B cell (primary cell): ENCODE measurements at regions not wholly inside any gene's neighbourhood (a gene's known extent, or its start where the extent isn't known, plus 50 kb on each side); places are given as distances from the start of the nearest gene placed in this dataset.

Experiments
- ATAC-seq: fragments of 200-7000 bp; cut with Tn5 transposase; one replicate; pipeline ENCODE4 v1.10.0; 2021; ENCODE audit warnings: low read depth, mild to moderate bottlenecking, moderate number of reproducible peaks, moderate library complexity
- CTCF ChIA-PET: fragments of 350-600 bp; sonication (Branson Sonifier 250); formaldehyde crosslinking; loops from one replicate; lab custom pipeline; 2021; ENCODE audit warnings: antibody characterized with exemption, inconsistent platforms; lab: Charles Lee
- POLR2A ChIA-PET: fragments of 350-600 bp; sonication (Branson Sonifier 250); formaldehyde crosslinking; loops from one replicate; lab custom pipeline; 2021; ENCODE audit warnings: antibody characterized with exemption; lab: Charles Lee
- DNase-seq: peaks from one replicate; pipeline ENCODE4 v3.0.0; 2013
- H2AFZ ChIP-seq: 2 replicates; pipeline ENCODE4 v1.6.1; 2012; ENCODE audit warnings: mild to moderate bottlenecking, low read depth, low read length; ENCODE audit not compliant: insufficient read depth, poor library complexity, severe bottlenecking
- H3K27ac ChIP-seq, 2 donors: 1 replicate in 1 of 2; 2 replicates in 1 of 2; pipeline ENCODE4 v1.5.1; 2012 to 2013; ENCODE audit warnings: low read length in 2 of 2, mild to moderate bottlenecking in 2 of 2, moderate library complexity in 1 of 2
- H3K27me3 ChIP-seq, 4 experiments: fragments of 200-600 bp in 1 of 4; sonication (generic) in 1 of 4; replicated peaks in 1 of 4; 1 replicate in 2 of 4; 2 replicates in 2 of 4; pipeline versions ENCODE4 v1.6.1 to v1.7.0; 2013 to 2016; ENCODE audit warnings: low read length in 3 of 4, mild to moderate bottlenecking in 2 of 4, mixed read lengths in 1 of 4, moderate library complexity in 1 of 4; ENCODE audit not compliant: insufficient read depth in 4 of 4, control insufficient read depth in 3 of 4; ENCODE audit errors: control extremely low read depth in 1 of 4
- H3K36me3 ChIP-seq, 2 experiments: replicated peaks in 1 of 2; 1 replicate in 1 of 2; 2 replicates in 1 of 2; pipeline versions ENCODE4 v1.6.1 to v1.7.1; 2013; ENCODE audit warnings: low read length in 1 of 2; ENCODE audit not compliant: insufficient read depth in 2 of 2, control insufficient read depth in 1 of 2; ENCODE audit errors: control extremely low read depth in 1 of 2, extremely low read depth in 1 of 2
- H3K4me1 ChIP-seq, 2 donors: fragments of 200-600 bp in 1 of 2; sonication (generic) in 1 of 2; 1 replicate in 1 of 2; 2 replicates in 1 of 2; pipeline versions ENCODE4 v1.5.1 to v1.6.1; 2013 to 2017; ENCODE audit warnings: low read length in 2 of 2; ENCODE audit not compliant: control insufficient read depth in 2 of 2, insufficient read depth in 2 of 2
- H3K4me2 ChIP-seq: replicated peaks from 2 replicates; pipeline ENCODE3; 2012; ENCODE audit warnings: mild to moderate bottlenecking, low read depth, low read length; ENCODE audit not compliant: poor library complexity, severe bottlenecking
- H3K4me3 ChIP-seq, 5 experiments: fragments of 200-600 bp in 1 of 5; sonication (generic) in 1 of 5; 1 replicate in 3 of 5; 2 replicates in 2 of 5; pipeline versions ENCODE4 v1.5.1 to v1.7.0; 2011 to 2016; ENCODE audit warnings: low read length in 4 of 5, mild to moderate bottlenecking in 4 of 5, low read depth in 2 of 5, control low read depth in 1 of 5, moderate library complexity in 1 of 5; ENCODE audit not compliant: insufficient read depth in 1 of 5; ENCODE audit errors: control extremely low read depth in 1 of 5, extremely low read depth in 1 of 5
- H3K79me2 ChIP-seq: fragments of 200-600 bp; sonication (generic); one replicate; pipeline ENCODE4 v1.6.0; 2016; ENCODE audit warnings: low read length; ENCODE audit not compliant: control insufficient read depth, insufficient read depth
- H3K9ac ChIP-seq: fragments of 200-600 bp; sonication (generic); 2 replicates; pipeline ENCODE4 v1.6.1; 2017; ENCODE audit warnings: mild to moderate bottlenecking, low read length, moderate library complexity
- H3K9me3 ChIP-seq, 3 donors: one replicate each; pipeline versions ENCODE4 v1.6.1 to v1.7.1; 2013; ENCODE audit warnings: low read length in 2 of 3; ENCODE audit not compliant: control insufficient read depth in 2 of 3, insufficient read depth in 1 of 3; ENCODE audit errors: control extremely low read depth in 1 of 3
- H4K20me1 ChIP-seq: 2 replicates; pipeline ENCODE4 v1.6.0; 2012; ENCODE audit warnings: mild to moderate bottlenecking, low read length; ENCODE audit not compliant: insufficient read depth, control insufficient read depth, poor library complexity, severe bottlenecking
- H3K27ac Mint-ChIP-seq: one replicate; pipeline ENCODE4 v1.8.0; 2021; ENCODE audit warnings: mixed read lengths
- H3K27me3 Mint-ChIP-seq: one replicate; pipeline ENCODE4 v1.8.0; 2021; ENCODE audit warnings: mixed read lengths
- H3K4me1 Mint-ChIP-seq: one replicate; pipeline ENCODE4 v1.8.0; 2021; ENCODE audit warnings: mixed read lengths
- H3K4me3 Mint-ChIP-seq: one replicate; pipeline ENCODE4 v1.8.0; 2021; ENCODE audit warnings: mixed read lengths
- H3K9me3 Mint-ChIP-seq: one replicate; pipeline ENCODE4 v1.8.0; 2022; ENCODE audit warnings: mixed read lengths; ENCODE audit not compliant: insufficient read depth
- CTCF ChIP-seq: fragments of 200-600 bp; IDR thresholded peaks from one replicate; pipeline ENCODE4 v1.8.0; 2022; ENCODE audit warnings: antibody characterized with exemption, mild to moderate bottlenecking
- EZH2 ChIP-seq: IDR thresholded peaks from 2 replicates; pipeline ENCODE4 v1.6.1; 2012; ENCODE audit warnings: borderline replicate concordance, low read depth, mild to moderate bottlenecking, moderate library complexity, low read length; ENCODE audit not compliant: insufficient read depth, poor library complexity, severe bottlenecking
- WGBS: methylation state at CpG from one replicate; pipeline ENCODE4 v1.1.5; 2013; ENCODE audit warnings: missing lambda C conversion rate; ENCODE audit not compliant: insufficient coverage; 5-methylcytosine and 5-hydroxymethylcytosine counted together
- intact Hi-C: fragments of 100-400 bp; cut with micrococcal nuclease; formaldehyde crosslinking; loops from one replicate; pipeline ENCODE4 v1.10.0; 2022

GRCh38 chr6:81049425-81050042 lies 702.9 kb downstream of the TENT5A start:
- 94% methylated on average over 2 of the region's 2 CpGs for WGBS
- no peak overlapping the region for H3K4me3 ChIP-seq
- POLR2A ChIA-PET: no interaction called here
- H4K20me1 ChIP-seq: no peaks in the 10 kb centered on the region
- H3K27ac Mint-ChIP-seq: no peak overlapping the region
- no peaks in the 10 kb centered on the region for H3K79me2 ChIP-seq
- no peaks in the 10 kb centered on the region for H3K27me3 Mint-ChIP-seq
- CTCF ChIA-PET: no interaction called here
- intact Hi-C loops: no loop called here
- H3K36me3 ChIP-seq: no peaks in the 10 kb centered on the region
- H3K27me3 ChIP-seq: no peaks in the 10 kb centered on the region
- peaks cover 4% of the 10 kb centered on the region for H3K9me3 Mint-ChIP-seq
- ATAC-seq (no peak), DNase-seq (no peak)
- H3K4me3 Mint-ChIP-seq: no peak overlapping the region
- H3K27ac ChIP-seq: no peak overlapping the region
- H3K4me1 ChIP-seq: no peaks in the 10 kb centered on the region
- H3K4me2 ChIP-seq: no peak overlapping the region
- no peak for TF ChIP-seq CTCF
- no peak for TF ChIP-seq EZH2
- H3K4me1 Mint-ChIP-seq: no peaks in the 10 kb centered on the region
- H2AFZ ChIP-seq: no peak overlapping the region
- no peak overlapping the region for H3K9ac ChIP-seq
- H3K9me3 ChIP-seq: no peaks in the 10 kb centered on the region

GRCh38 chr6:81031416-81031815 lies 721.1 kb downstream of the TENT5A start:
- Histone ChIP-seq H3K4me2 (no peak overlapping the region), H3K9me3 (no peaks in the 10 kb centered on the region), H3K36me3 (no peaks in the 10 kb centered on the region), H3K79me2 (no peaks in the 10 kb centered on the region), H3K4me1 (no peaks in the 10 kb centered on the region), H3K4me3 (no peak overlapping the region), H3K9ac (no peak overlapping the region), H4K20me1 (no peaks in the 10 kb centered on the region), H3K27ac (no peak overlapping the region), H2AFZ (no peak overlapping the region), H3K27me3 (no peaks in the 10 kb centered on the region)
- no peak for TF ChIP-seq CTCF
- no peak for TF ChIP-seq EZH2
- ATAC-seq (no peak), DNase-seq (no peak)
- H3K4me3 Mint-ChIP-seq: no peak overlapping the region
- H3K27ac Mint-ChIP-seq: no peak overlapping the region
- H3K27me3 Mint-ChIP-seq: no peaks in the 10 kb centered on the region
- ChIA-PET POLR2A (no interaction called here), CTCF (no interaction called here)
- intact Hi-C loops: no loop called here
- no CpG with 5 or more reads among the region's 2 CpGs for WGBS
- no peaks in the 10 kb centered on the region for H3K4me1 Mint-ChIP-seq
- peaks cover 2% of the 10 kb centered on the region for H3K9me3 Mint-ChIP-seq
